Panc1 (cell line): ENCODE measurements at regions not wholly inside any gene's neighbourhood (a gene's known extent, or its start where the extent isn't known, plus 50 kb on each side); places are given as distances from the start of the nearest gene placed in this dataset.

ENCODE experiments used
- ATAC-seq: fragments of 200-7000 bp; cut with Tn5 transposase; 2 replicates; pipeline ENCODE4 v1.9.1; 2020; ENCODE audit warnings: mild to moderate bottlenecking, moderate library complexity
- BruUV-seq: library from RNA; stranded (reverse); fragments of 400-500 nt; replicated peaks from 2 replicates; lab custom pipeline; 2021; lab: Mats Ljungman, UMichigan
- CTCF ChIA-PET: fragments of 300-600 bp; sonication (Branson Sonifier 250); formaldehyde crosslinking; loops from one replicate; lab custom pipeline; 2022; ENCODE audit warnings: antibody characterized with exemption; lab: Charles Lee
- POLR2A ChIA-PET: fragments of 300-600 bp; sonication (Branson Sonifier 250); formaldehyde crosslinking; loops from one replicate; lab custom pipeline; 2022; ENCODE audit warnings: antibody characterized with exemption; lab: Charles Lee
- DNase-seq: peaks from one replicate; pipeline ENCODE4 v3.0.0-alpha.2; 2010; ENCODE audit warnings: low read depth, low spot score
- H3K27ac ChIP-seq: 2 replicates; pipeline ENCODE4 v1.5.1; 2011; ENCODE audit warnings: mild to moderate bottlenecking, low read length, inconsistent platforms
- H3K27me3 ChIP-seq: fragments of 200-500 bp; sonication (Bioruptor generic); 2 replicates; pipeline ENCODE4 v1.6.0; 2014; ENCODE audit warnings: low read length, inconsistent platforms; ENCODE audit not compliant: control insufficient read depth, insufficient read depth
- H3K36me3 ChIP-seq: fragments of 200-500 bp; sonication (Bioruptor generic); 2 replicates; pipeline ENCODE4 v1.5.1; 2014; ENCODE audit warnings: inconsistent platforms, mild to moderate bottlenecking, low read length, moderate library complexity; ENCODE audit not compliant: control insufficient read depth, insufficient read depth
- H3K4me1 ChIP-seq: 2 replicates; pipeline ENCODE4 v1.5.1; 2011; ENCODE audit warnings: inconsistent platforms, mild to moderate bottlenecking, low read length, moderate library complexity; ENCODE audit not compliant: control insufficient read depth, insufficient read depth
- H3K4me3 ChIP-seq, 2 experiments: 2 replicates each; pipeline ENCODE4 v1.5.1; 2011 to 2012; ENCODE audit warnings: low read depth in 2 of 2, low read length in 2 of 2, mild to moderate bottlenecking in 2 of 2, inconsistent platforms in 1 of 2, moderate library complexity in 1 of 2
- H3K9me3 ChIP-seq: fragments of 200-500 bp; sonication (Bioruptor generic); 2 replicates; pipeline ENCODE4 v1.5.1; 2014; ENCODE audit warnings: low read depth, mild to moderate bottlenecking, inconsistent platforms, low read length, moderate library complexity; ENCODE audit not compliant: control insufficient read depth, insufficient read depth
- POLR2AphosphoS5 ChIP-seq: IDR thresholded peaks from 2 replicates; pipeline ENCODE4 v1.6.1; 2012; ENCODE audit warnings: mild to moderate bottlenecking, low read depth, low read length, moderate library complexity
- SIN3A ChIP-seq: IDR thresholded peaks from 2 replicates; pipeline ENCODE4 v1.6.1; 2012; ENCODE audit warnings: low read depth, mild to moderate bottlenecking, low read length, moderate library complexity, borderline replicate concordance; ENCODE audit not compliant: insufficient read depth
- TCF7L2 ChIP-seq: IDR thresholded peaks from 2 replicates; pipeline ENCODE4 v1.6.1; 2011; ENCODE audit warnings: mild to moderate bottlenecking, low read depth, low read length, inconsistent platforms
- in situ Hi-C: cut with HindIII; loops from 2 replicates; pipeline ENCODE4 v1.10.0; 2016; ENCODE audit warnings: low sequenced_read_pairs, low pct_unique_long_range_greater_than_20kb
- intact Hi-C: fragments of 100-400 bp; cut with micrococcal nuclease; formaldehyde crosslinking; loops from one replicate; pipeline ENCODE4 v1.10.0; 2022; ENCODE audit not compliant: unreplicated experiment
- TF ChIP-seq, protein P1 (sequence below), 2 experiments: IDR thresholded peaks; 2 replicates each; pipeline ENCODE4 v1.6.1; 2011 to 2012; ENCODE audit warnings: low read depth in 2 of 2, control low read depth in 1 of 2, low read length in 1 of 2, mild to moderate bottlenecking in 1 of 2, moderate library complexity in 1 of 2; ENCODE audit not compliant: insufficient read depth in 1 of 2
- TF ChIP-seq, protein P2 (sequence below): fragments of 450-650 bp; IDR thresholded peaks from 2 replicates; pipeline ENCODE4 v1.5.1; 2017; ENCODE audit warnings: mild to moderate bottlenecking

DNA sequence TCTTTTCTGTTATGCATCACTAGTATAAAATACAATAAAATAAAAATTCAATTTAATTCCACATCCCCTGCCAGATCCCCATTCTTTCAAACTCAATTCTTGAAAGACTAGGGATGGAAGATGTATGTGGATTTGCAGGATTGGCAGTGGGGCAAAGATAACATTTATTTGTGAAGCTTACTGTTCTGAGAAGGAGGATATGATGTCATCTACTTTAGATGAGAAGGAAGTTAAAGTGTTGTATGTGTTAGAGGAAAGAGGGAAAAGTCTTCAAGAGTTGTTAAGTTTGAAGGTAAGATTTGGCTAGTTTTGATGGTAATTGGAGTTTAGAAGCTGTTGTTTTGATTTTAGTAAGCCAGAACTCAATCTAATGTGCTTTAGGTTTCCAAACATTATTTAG lies 845.1 kb upstream of the NR2F2 start:
- in situ Hi-C loops, result no loop called here
- H3K4me1 ChIP-seq, result no peaks in the 10 kb centered on the region
- BruUV-seq, result no TSS peak
- H3K27ac ChIP-seq, result no peak overlapping the region
- H3K27me3 ChIP-seq, result no peaks in the 10 kb centered on the region
- DNase-seq (no peak), ATAC-seq (no peak)
- TF ChIP-seq SIN3A, result no peak
- no peak for TF ChIP-seq POLR2AphosphoS5
- TF ChIP-seq TCF7L2, result no peak
- TF ChIP-seq, protein P1, sequence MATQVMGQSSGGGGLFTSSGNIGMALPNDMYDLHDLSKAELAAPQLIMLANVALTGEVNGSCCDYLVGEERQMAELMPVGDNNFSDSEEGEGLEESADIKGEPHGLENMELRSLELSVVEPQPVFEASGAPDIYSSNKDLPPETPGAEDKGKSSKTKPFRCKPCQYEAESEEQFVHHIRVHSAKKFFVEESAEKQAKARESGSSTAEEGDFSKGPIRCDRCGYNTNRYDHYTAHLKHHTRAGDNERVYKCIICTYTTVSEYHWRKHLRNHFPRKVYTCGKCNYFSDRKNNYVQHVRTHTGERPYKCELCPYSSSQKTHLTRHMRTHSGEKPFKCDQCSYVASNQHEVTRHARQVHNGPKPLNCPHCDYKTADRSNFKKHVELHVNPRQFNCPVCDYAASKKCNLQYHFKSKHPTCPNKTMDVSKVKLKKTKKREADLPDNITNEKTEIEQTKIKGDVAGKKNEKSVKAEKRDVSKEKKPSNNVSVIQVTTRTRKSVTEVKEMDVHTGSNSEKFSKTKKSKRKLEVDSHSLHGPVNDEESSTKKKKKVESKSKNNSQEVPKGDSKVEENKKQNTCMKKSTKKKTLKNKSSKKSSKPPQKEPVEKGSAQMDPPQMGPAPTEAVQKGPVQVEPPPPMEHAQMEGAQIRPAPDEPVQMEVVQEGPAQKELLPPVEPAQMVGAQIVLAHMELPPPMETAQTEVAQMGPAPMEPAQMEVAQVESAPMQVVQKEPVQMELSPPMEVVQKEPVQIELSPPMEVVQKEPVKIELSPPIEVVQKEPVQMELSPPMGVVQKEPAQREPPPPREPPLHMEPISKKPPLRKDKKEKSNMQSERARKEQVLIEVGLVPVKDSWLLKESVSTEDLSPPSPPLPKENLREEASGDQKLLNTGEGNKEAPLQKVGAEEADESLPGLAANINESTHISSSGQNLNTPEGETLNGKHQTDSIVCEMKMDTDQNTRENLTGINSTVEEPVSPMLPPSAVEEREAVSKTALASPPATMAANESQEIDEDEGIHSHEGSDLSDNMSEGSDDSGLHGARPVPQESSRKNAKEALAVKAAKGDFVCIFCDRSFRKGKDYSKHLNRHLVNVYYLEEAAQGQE (IDR thresholded peaks at IDR 0.05; ENCODE audit: insufficient read depth in 1 of 2, low read depth in 2 of 2, low read length in 1 of 2), result no peak
- TF ChIP-seq, protein P2, sequence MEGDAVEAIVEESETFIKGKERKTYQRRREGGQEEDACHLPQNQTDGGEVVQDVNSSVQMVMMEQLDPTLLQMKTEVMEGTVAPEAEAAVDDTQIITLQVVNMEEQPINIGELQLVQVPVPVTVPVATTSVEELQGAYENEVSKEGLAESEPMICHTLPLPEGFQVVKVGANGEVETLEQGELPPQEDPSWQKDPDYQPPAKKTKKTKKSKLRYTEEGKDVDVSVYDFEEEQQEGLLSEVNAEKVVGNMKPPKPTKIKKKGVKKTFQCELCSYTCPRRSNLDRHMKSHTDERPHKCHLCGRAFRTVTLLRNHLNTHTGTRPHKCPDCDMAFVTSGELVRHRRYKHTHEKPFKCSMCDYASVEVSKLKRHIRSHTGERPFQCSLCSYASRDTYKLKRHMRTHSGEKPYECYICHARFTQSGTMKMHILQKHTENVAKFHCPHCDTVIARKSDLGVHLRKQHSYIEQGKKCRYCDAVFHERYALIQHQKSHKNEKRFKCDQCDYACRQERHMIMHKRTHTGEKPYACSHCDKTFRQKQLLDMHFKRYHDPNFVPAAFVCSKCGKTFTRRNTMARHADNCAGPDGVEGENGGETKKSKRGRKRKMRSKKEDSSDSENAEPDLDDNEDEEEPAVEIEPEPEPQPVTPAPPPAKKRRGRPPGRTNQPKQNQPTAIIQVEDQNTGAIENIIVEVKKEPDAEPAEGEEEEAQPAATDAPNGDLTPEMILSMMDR, result no peak
- POLR2A ChIA-PET, result no interaction called here
- peaks cover 4% of the 10 kb centered on the region; the same call in 1 of the 2 replicates for H3K9me3 ChIP-seq
- H3K4me3 ChIP-seq, result no peak overlapping the region
- intact Hi-C loops, result no loop called here
- CTCF ChIA-PET, result no interaction called here
- no peaks in the 10 kb centered on the region; the same call in 1 of the 2 replicates for H3K36me3 ChIP-seq

- CTCF ChIA-PET, result no interaction called here
- no peak overlapping the region for H3K27ac ChIP-seq
Observed at GRCh38 chr15:95486224-95486623, 844.3 kb upstream of the NR2F2 start.

More at GRCh38 chr15:95486224-95486623, 844.3 kb upstream of the NR2F2 start:
- BruUV-seq, result no TSS peak
- no peak for TF ChIP-seq TCF7L2
- no peak for TF ChIP-seq POLR2AphosphoS5
- TF ChIP-seq, protein P2, result no peak
- TF ChIP-seq SIN3A, result no peak
- TF ChIP-seq, protein P1 (IDR thresholded peaks at IDR 0.05; ENCODE audit: insufficient read depth in 1 of 2, low read depth in 2 of 2, low read length in 1 of 2), result no peak
- Histone ChIP-seq H3K4me3 (no peak overlapping the region), H3K36me3 (no peaks in the 10 kb centered on the region; the same call in 1 of the 2 replicates), H3K9me3 (peaks cover 4% of the 10 kb centered on the region; the same call in 1 of the 2 replicates), H3K4me1 (no peaks in the 10 kb centered on the region), H3K27me3 (no peaks in the 10 kb centered on the region)
- DNase-seq (no peak), ATAC-seq (no peak)
- intact Hi-C loops, result no loop called here
- POLR2A ChIA-PET, result no interaction called here
- in situ Hi-C loops, result no loop called here
